ENCODE measurements at regions not wholly inside any gene's neighbourhood (a gene's known extent, or its start where the extent isn't known, plus 50 kb on each side); places are given as distances from the start of the nearest gene placed in this dataset.

DNA sequence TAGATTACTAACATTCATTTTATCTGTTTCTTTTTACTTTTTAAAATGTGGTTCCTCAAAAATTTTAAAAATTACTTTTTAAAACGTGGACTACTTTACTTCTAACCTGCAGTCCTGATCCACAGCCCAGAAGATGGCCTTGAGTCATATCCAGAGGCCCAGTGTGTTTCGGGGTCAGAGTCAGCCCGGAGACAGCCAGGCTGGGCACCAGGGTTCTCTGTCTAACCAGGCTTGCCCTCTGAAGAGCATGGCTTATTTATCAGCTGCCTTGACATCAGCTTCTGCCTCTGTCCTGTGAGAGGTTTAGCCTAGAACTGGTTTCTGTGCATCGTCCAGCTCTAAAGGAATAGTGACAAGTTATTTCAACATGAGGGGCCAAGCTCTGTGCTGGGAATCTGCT lies 332.0 kb downstream of the FGF9 start:
- TF ChIP-seq, protein P1, sequence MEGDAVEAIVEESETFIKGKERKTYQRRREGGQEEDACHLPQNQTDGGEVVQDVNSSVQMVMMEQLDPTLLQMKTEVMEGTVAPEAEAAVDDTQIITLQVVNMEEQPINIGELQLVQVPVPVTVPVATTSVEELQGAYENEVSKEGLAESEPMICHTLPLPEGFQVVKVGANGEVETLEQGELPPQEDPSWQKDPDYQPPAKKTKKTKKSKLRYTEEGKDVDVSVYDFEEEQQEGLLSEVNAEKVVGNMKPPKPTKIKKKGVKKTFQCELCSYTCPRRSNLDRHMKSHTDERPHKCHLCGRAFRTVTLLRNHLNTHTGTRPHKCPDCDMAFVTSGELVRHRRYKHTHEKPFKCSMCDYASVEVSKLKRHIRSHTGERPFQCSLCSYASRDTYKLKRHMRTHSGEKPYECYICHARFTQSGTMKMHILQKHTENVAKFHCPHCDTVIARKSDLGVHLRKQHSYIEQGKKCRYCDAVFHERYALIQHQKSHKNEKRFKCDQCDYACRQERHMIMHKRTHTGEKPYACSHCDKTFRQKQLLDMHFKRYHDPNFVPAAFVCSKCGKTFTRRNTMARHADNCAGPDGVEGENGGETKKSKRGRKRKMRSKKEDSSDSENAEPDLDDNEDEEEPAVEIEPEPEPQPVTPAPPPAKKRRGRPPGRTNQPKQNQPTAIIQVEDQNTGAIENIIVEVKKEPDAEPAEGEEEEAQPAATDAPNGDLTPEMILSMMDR (IDR thresholded peaks at IDR 0.05): no peak
- TF ChIP-seq ZFX (IDR thresholded peaks at IDR 0.05; ENCODE audit: borderline replicate concordance): no peak

Measured in 22Rv1 (cell line).